GM12865 (cell line): ENCODE measurements at regions not wholly inside any gene's neighbourhood (a gene's known extent, or its start where the extent isn't known, plus 50 kb on each side); places are given as distances from the start of the nearest gene placed in this dataset.
"Not testable (repeated sequence)": the region's sequence is repeated elsewhere in the genome, so short reads cannot be mapped to it uniquely, and the experiment has no call there.

Experiments
- DNase-seq: peaks from one replicate; pipeline ENCODE4 v3.0.0; 2010; ENCODE audit warnings: low read depth
- H3K4me3 ChIP-seq: 2 replicates; pipeline ENCODE4 v1.5.1; 2011; ENCODE audit warnings: mild to moderate bottlenecking, low read depth, low read length, control low read depth

DNA sequence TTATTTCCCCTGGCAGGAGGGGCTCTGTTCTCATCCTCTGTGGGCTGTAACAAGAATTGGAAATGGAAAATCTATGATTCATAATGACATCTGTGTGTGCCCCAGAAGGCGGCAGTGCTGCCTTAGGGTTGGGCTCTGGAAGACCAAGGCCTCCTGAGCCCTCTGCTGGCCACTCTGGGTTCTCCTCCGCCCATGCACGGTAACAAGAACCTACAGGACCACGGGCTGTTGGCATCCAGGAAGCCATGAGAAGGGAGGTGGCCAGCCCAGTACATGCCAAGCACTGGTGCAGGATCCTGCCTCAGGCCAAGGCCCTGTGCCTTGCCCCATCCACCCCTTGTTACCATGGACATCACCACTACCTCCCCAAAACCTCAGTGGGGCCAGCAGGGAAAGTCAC lies 454.2 kb downstream of the TP53TG3F start:
- DNase-seq, H3K4me3 ChIP-seq: not testable (repeated sequence)

DNA sequence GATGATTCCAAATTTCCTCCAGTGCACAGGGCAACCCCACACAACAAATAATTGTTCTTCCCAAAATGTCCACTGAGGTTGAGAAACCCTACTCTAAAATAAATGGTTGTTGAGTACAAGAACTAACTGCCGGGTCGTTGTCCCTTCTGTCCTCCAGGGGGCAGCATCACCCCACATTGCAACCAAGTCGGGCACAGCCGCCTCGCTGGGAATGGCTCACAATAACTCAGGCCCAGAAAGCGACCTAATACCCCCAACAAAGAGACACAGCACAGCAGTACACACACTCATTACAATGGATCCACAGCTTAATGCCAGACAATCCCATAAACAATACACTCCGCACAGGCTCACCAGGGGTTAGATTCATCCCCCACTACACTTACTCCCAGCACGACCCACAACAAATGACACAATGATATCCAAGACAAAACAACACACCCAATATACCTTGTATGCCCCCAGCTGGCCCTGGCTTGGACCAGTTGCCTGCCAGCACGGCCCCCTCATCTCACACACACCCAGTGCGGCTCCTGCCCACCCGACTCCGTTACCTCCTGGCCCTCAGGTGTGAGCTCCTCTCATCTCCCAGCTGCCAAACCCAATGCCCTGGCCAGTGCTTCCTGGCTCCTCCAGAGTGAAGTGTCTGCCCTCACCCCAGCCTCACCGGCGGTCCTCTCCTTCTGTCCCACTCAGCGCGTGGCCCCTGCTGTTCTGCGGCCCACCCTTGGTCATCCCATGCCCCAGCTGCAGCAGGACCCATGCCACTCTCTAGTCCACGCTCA lies 461.5 kb downstream of the TP53TG3F start:
- not testable (repeated sequence) for H3K4me3 ChIP-seq, DNase-seq

DNA sequence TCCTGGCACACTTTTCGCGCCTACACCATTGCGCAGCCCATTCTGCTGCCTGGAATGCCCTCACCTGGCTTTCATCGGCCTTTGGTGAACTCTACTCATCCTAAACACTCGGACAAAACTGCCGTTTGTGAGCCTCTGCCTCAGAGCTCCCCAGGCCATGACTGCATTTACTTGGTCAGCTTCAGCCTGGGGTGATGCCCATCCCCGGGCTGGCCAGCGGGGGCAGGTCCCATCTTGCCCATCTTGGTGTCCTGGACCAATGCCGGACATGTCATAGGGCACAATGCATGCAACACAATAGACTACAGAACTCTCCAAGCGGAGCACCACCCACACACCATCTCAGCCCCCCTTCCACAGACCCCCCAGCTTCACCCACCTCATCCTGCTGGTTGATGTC lies 463.5 kb downstream of the TP53TG3F start:
- H3K4me3 ChIP-seq, DNase-seq: not testable (repeated sequence)

DNA sequence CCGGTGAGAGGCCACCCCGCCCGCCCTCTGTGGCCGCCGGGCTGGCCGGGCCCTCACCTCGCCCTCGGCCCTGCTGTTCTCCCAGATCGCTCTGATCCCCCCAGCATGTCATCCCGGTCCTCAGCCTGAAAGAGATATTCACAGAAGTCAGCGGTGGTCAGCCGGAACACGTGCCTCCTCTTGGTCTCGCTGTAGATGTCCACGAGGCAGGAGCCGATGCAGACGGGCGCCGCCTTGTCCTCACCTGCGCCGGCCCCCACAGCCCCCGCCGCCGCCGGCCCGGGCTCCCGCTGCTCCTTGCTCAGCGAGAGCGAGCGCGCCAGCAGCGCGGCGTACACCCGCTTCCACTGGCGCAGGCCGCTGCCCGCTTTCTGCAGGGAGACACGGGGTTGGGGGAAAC lies 468.6 kb downstream of the TP53TG3F start:
- not testable (repeated sequence) for DNase-seq

DNA sequence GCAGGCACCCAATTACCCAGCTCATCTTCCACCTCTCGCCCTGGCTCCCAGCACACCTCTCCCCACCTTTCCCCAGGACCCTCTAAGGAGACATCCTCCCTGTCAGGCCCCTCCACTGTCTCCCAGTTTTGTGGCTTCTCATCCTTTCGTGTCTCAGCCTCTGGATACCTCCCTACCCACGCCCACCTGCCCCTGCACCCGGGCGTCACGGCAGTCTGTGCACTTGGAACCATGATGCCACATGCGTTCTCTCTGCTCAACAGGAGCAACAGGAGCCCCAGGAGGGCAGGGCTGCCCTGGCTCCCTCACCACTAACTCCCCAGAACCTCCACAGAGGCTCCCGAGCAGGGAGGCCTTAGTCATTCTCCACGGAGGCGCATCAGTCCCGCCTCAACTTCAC lies 472.8 kb downstream of the TP53TG3F start:
- DNase-seq, H3K4me3 ChIP-seq: not testable (repeated sequence)

More for the DNA sequence above, 468.6 kb downstream of the TP53TG3F start:
- not testable (repeated sequence) for H3K4me3 ChIP-seq

DNA sequence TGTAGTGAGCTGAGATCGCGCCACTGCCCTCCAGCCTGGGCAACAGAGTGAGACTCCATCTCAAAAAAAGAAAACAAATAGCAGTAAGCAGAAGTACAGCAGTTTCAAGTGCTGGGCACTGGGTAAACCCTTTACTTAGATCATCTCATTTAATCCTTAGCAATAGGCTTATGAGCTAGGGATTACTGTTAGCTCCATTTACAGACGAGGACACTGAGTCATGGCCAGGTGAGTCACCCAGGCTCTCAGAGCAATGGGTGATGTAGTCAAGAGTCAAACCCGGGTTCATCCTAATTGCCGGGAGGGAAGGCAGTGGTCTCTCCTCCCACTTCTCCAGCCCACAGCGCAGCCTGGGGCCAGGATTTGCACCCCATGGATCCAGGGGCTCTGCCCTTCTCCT lies 473.6 kb downstream of the TP53TG3F start:
- not testable (repeated sequence) for DNase-seq, H3K4me3 ChIP-seq

DNA sequence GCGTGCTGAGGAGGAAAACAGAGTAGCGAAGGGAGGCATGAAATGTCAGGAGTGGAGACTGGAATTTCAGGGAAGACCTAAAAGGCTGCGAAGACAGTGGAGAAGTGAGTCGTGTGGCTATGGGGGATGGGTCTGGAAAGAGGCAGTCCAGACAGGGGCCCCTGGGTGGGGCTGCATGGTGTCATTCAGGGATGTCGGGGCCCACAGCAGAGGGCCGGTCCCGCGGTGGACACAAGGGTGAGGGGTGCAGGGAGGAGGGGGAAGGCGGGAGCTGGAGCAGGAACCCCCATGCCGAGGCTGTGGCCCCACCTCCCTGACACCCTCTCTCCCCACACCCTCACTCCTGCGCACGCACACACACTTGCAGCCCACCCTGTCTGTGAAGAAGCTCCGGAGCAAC lies 476.4 kb downstream of the TP53TG3F start:
- DNase-seq, H3K4me3 ChIP-seq: not testable (repeated sequence)

DNA sequence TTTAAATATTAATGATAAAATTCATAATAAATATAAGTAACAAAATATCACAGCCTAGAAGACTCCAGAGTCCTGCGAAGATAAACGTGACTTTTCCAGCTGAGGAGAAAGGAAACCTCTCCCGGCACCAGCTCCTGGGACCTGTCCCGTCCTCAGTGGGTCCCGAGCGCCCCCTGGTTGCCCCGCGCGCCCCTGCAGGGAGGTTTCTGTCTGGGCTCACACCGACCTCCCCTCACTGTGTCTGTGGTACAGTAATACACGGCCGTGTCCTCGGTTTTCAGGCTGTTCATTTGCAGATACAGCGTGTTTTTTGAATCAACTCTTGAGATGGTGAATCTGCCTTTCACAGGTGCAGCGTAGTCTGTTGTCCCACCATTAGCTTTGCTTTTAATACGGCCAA lies 478.7 kb downstream of the TP53TG3F start:
- H3K4me3 ChIP-seq, DNase-seq: not testable (repeated sequence)

DNA sequence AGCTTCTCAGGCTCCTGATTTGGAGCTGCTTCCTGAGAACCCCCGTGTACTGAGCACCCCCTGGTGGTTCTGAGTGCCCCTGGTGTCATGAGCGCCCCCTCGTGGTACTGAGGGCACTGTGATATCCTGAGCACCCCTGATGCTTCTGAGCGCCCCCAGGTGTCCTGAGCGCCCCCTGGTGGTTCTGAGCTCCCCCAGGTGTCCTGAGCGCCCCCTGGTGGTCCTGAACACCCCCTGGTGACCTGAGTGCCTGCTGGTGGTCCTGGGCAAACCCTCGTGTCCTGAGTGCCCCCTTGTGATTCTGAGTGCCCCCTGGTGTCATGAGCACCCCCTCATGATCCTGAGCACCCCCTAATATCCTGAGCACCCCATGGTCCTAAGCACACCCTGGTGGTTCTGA lies 502.1 kb downstream of the TP53TG3F start:
- H3K4me3 ChIP-seq, DNase-seq: not testable (repeated sequence)

DNA sequence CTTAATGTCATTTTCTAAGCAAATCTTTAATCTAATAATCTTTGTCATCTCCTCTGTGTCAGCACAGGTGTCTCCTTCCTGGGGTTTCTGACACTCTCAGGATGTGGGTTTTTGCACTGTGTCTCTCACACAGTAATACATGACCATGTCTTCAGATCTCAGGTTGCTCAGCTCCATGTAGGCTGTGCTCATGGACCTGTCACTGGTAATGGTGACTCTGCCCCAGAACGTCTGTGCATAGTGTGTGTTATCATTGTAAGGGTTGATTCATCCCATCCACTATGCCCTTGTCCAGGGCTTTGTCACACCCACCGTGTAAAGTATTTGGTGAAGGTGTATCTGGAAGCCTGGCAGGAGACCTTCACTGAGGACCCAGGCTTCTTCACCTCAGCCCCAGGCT lies 506.1 kb downstream of the TP53TG3F start:
- DNase-seq: not testable (repeated sequence)

DNA sequence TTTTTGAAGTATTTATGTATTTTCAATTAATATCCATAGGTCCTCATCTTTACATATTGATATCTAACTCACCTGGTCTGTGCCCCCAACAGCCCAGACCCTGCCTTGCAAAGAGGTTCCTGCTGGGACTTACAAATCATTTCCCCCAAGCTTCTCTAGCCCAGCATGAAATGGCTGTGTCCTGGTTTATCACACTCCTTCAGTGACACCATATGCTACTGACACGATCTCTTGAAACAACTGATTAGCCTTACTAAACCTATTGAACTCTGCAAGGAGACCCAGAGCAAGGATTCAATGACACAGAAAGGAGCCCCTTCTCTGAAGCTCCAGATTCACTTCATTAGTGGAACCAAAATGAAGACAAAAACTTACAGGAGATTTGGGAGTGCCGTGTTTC lies 507.4 kb downstream of the TP53TG3F start:
- H3K4me3 ChIP-seq, DNase-seq: not testable (repeated sequence)

More for the DNA sequence above, 506.1 kb downstream of the TP53TG3F start:
- not testable (repeated sequence) for H3K4me3 ChIP-seq

DNA sequence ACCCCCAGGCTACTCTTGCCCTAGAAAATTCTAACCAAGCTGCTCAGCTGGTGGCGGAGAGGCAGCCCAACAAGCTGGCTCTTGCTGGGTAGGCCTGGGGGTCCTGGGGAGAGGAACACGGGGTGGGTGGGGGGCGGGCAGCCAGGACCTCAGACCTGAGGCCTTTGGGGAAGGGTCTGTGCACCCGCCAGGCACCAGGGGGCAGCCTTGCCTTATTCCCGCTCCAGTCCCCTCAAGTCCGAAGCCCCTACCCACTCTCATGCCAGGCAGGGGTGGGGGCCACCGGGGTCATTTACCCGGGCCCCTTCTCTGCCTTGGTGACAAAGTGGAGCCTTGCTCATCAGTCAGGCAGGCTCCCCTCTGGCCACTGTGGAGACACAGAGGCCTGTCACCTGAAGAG lies 515.1 kb downstream of the TP53TG3F start:
- DNase-seq, H3K4me3 ChIP-seq: not testable (repeated sequence)

DNA sequence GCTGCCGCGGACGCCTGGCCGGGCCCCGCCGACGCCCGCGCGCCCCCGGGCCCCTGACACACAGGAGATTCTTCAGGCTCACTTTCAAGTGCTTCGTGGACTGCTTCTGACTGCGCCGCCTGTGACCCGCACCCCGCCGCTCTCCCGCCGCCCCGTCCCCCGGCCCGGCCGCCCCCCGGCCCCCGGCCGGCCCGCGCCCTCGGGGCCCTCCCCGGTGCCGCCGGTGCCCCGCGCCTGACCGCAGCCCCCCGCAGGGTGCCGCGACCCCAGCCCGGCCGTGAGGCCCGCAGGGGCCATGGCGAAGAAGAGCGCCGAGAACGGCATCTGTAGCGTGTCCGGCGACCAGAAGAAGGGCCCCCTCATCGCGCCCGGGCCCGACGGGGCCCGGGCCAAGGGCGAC lies 516.3 kb downstream of the TP53TG3F start:
- not testable (repeated sequence) for DNase-seq, H3K4me3 ChIP-seq

DNA sequence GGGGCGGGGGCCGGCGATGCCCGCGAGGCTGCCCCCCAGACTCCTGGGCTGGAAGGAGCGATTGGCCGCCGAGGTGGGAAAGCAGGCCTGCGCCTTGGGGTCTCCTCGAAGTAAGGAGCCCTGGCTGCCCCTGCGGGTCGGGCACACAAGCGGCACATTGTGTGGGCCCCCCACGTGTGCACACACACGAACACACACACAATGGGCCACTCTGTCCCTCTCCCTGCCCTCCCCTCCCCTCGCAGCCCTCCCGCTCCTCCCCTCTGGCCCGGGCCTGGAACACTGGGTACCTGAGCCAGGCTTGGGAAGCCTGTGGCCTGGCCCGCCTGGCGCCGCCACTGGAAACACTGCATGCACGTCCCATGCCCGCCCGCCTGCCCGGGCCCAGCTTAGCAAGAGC lies 517.1 kb downstream of the TP53TG3F start:
- DNase-seq, H3K4me3 ChIP-seq: not testable (repeated sequence)

DNA sequence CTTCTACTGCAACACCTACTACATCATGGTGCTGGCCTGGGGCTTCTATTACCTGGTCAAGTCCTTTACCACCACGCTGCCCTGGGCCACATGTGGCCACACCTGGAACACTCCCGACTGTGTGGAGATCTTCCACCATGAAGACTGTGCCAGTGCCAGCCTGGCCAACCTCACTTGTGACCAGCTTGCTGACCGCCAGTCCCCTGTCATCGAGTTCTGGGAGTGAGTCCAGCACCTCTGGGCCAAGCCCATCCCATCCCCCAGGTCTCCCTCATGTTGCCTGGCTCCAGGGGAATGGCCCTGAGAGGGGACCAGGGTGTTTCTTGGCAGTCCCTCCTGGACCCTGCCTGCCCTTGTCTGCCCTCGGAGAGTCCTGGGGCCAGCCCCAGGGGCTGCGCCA lies 519.4 kb downstream of the TP53TG3F start:
- H3K4me3 ChIP-seq, DNase-seq: not testable (repeated sequence)

DNA sequence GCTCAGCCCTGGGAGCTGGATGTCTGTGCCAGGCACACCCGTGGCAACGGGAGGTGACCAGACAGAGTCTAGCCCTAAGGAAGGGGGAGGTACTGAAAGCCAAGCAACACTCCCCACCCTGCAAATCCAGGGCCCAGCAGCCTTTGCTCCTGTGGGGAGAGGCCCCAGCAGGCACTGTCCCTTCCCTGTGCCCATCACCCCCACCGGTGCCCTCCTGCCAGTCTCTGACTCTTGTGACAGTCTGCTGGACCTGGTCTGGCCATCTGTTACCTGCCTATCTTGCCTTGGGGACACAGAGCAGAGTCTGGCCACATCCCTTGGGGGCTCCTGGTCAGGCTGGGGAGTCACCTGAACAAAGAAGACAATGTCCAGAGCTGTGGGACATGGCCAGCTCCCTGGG lies 520.2 kb downstream of the TP53TG3F start:
- H3K4me3 ChIP-seq, DNase-seq: not testable (repeated sequence)

DNA sequence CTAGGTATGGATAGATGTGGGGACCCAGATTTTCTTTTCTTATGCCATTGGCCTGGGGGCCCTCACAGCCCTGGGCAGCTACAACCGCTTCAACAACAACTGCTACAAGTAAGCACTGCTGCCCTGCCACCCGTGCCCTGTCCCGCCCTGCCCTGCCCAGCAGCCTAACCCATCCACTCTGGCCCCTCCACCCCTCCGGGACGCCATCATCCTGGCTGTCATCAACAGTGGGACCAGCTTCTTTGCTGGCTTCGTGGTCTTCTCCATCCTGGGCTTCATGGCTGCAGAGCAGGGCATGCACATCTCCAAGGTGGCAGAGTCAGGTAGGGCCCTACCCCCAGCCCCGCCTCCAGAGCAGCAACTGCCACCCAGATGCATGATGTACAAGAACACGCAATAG lies 521.3 kb downstream of the TP53TG3F start:
- DNase-seq, H3K4me3 ChIP-seq: not testable (repeated sequence)

DNA sequence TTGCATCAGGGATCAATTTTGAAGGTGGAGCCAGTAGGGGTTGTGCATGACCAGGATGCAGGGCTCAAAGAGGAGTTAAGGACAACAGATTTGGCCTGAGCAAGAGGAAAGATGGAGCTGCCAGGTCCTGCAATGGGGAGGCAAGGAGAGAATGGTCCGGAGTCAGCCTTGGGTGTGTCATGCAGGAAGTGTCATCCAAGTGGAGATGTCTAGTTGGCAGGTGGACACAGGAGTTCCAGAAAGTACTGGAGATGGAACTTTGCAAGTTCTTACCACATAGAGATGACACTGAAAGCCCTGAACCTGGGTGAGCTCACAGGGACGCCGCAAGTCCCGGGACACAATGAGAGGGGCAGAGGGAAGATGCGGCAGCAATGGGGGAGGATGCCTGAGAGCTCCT lies 525.0 kb downstream of the TP53TG3F start:
- not testable (repeated sequence) for DNase-seq, H3K4me3 ChIP-seq

DNA sequence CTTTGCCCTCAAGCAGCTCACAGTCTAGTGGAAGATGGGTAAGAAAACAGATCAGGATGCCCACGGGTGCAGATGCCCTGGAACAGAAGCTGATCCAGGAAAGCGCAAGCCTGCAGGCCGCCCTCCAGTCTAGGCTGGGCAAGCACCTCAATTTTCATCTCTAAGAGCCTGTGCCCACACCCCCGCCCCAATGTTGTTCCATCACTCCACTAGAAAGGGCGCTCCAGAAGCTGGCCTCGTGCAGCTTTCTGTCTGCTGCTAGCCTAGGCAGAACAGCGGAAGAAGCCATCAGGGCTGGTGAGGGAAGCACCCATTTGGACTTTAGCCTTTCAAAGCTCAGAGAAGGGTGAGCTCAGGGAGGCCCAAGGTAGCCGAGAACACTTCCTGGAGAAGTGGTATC lies 527.1 kb downstream of the TP53TG3F start:
- not testable (repeated sequence) for DNase-seq, H3K4me3 ChIP-seq

DNA sequence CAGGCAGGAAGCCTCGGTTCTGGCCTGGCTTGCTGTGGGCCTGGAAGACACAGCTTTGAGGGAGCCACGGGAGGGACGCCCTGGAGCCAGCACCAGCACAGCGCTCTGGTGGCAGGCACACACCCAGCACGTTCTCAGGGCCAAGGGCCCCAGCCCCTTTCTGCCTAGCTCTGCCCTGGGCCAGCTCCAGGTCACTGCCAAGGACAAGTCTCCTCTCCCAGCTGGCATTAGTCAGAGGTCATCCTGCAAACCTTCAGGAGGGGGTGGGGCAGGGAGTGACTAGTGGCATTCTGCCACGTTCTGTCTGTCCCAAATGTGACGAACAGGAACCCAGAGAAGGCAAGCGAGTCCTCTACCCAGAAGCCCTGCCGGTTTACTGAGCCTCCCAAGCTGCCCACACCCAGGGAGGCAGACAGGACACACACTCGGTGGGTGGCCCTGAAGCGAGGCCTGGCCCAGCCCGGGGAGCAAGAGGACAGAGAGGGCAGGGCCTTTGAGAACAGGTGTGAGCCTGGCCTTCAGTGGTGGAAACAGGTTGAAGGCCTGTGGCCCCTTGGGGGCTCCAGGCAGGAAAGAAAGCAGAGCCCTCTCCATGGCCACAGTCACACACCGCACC lies 528.0 kb downstream of the TP53TG3F start:
- not testable (repeated sequence) for DNase-seq, H3K4me3 ChIP-seq

DNA sequence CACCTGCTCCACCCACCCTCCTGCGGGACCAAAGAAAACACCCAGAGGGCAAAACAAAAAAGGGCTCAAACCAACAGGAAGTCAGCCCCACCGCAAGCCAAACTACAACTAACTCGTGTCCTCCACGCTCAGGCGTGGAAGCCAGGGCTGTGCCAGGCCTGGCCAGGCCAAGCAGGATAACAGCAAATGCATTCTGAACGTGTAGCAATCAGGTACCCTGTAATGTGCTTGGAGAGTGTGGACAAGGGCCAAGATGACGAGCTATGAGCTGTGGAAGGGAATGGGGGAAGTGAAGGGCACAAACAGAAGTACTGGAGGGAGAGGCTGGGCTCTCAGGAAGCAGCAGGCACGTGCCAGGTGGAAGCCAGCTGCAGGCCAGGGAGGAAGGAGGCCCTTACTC lies 528.6 kb downstream of the TP53TG3F start:
- DNase-seq, H3K4me3 ChIP-seq: not testable (repeated sequence)
